Panc1 (cell line): ENCODE measurements at regions not wholly inside any gene's neighbourhood (a gene's known extent, or its start where the extent isn't known, plus 50 kb on each side); places are given as distances from the start of the nearest gene placed in this dataset.

Experiments used
- CTCF ChIP-seq: fragments of 450-650 bp; IDR thresholded peaks from 2 replicates; pipeline ENCODE4 v1.5.1; 2017; ENCODE audit warnings: mild to moderate bottlenecking
- POLR2AphosphoS5 ChIP-seq: IDR thresholded peaks from 2 replicates; pipeline ENCODE4 v1.6.1; 2012; ENCODE audit warnings: mild to moderate bottlenecking, low read depth, low read length, moderate library complexity
- SIN3A ChIP-seq: IDR thresholded peaks from 2 replicates; pipeline ENCODE4 v1.6.1; 2012; ENCODE audit warnings: low read depth, mild to moderate bottlenecking, low read length, moderate library complexity, borderline replicate concordance; ENCODE audit not compliant: insufficient read depth
- TF ChIP-seq, protein P1 (sequence below), 2 experiments: IDR thresholded peaks; 2 replicates each; pipeline ENCODE4 v1.6.1; 2011 to 2012; ENCODE audit warnings: low read depth in 2 of 2, control low read depth in 1 of 2, low read length in 1 of 2, mild to moderate bottlenecking in 1 of 2, moderate library complexity in 1 of 2; ENCODE audit not compliant: insufficient read depth in 1 of 2

DNA sequence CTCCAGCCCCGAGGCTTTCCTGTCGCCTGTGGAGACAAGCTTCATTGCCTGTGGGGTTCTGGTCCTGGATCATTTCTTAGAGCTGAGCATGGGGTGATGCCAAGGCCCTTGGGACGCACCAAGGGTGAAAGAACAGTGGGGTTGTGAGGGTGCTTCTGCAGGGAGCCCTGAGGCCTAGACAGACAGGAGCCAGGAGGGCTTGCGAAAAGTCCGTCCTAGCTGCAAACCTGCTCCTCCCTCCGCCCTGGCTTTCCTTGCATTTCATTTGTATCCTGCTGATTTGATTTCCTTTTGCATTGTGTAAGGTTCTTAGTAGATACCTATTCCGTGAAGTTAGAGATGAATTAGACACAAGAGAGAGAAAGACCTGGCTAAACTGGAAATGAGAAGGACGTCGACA is 286.9 kb upstream of the C2CD4B start:
- TF ChIP-seq CTCF = no peak
- TF ChIP-seq, protein P1, sequence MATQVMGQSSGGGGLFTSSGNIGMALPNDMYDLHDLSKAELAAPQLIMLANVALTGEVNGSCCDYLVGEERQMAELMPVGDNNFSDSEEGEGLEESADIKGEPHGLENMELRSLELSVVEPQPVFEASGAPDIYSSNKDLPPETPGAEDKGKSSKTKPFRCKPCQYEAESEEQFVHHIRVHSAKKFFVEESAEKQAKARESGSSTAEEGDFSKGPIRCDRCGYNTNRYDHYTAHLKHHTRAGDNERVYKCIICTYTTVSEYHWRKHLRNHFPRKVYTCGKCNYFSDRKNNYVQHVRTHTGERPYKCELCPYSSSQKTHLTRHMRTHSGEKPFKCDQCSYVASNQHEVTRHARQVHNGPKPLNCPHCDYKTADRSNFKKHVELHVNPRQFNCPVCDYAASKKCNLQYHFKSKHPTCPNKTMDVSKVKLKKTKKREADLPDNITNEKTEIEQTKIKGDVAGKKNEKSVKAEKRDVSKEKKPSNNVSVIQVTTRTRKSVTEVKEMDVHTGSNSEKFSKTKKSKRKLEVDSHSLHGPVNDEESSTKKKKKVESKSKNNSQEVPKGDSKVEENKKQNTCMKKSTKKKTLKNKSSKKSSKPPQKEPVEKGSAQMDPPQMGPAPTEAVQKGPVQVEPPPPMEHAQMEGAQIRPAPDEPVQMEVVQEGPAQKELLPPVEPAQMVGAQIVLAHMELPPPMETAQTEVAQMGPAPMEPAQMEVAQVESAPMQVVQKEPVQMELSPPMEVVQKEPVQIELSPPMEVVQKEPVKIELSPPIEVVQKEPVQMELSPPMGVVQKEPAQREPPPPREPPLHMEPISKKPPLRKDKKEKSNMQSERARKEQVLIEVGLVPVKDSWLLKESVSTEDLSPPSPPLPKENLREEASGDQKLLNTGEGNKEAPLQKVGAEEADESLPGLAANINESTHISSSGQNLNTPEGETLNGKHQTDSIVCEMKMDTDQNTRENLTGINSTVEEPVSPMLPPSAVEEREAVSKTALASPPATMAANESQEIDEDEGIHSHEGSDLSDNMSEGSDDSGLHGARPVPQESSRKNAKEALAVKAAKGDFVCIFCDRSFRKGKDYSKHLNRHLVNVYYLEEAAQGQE (IDR thresholded peaks at IDR 0.05; ENCODE audit: insufficient read depth in 1 of 2, low read depth in 2 of 2, low read length in 1 of 2) = no peak
- TF ChIP-seq POLR2AphosphoS5 = no peak
- TF ChIP-seq SIN3A = no peak
